HG03520 (cell line): ENCODE measurements at regions not wholly inside any gene's neighbourhood (a gene's known extent, or its start where the extent isn't known, plus 50 kb on each side); places are given as distances from the start of the nearest gene placed in this dataset.

ENCODE experiments used
- ATAC-seq: cut with Tn5 transposase; IDR thresholded peaks from one replicate; pipeline ENCODE4 v1.9.1; 2021; ENCODE audit warnings: mild to moderate bottlenecking, moderate library complexity; ENCODE audit not compliant: unreplicated experiment

DNA sequence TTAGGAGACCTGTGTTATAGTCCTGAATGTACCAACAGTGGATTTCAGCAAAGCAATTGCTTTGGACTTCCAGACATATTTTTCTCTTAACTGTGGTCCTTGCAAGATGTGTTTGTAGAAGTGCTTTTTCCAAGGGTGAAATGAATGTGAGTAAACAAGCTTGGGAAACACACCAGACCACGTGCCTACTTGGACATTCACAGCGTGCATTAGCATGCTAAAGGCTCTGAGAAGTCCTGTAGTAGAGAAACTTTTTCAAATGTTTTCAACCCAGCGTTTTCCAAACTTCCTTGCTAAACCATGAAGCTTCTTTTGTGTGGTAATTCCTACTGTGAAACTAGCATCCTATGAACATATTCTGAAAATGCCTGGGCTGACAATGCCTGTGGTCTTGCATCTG, 91.2 kb upstream of the DBX1 start:
- ATAC-seq, result no peak

DNA sequence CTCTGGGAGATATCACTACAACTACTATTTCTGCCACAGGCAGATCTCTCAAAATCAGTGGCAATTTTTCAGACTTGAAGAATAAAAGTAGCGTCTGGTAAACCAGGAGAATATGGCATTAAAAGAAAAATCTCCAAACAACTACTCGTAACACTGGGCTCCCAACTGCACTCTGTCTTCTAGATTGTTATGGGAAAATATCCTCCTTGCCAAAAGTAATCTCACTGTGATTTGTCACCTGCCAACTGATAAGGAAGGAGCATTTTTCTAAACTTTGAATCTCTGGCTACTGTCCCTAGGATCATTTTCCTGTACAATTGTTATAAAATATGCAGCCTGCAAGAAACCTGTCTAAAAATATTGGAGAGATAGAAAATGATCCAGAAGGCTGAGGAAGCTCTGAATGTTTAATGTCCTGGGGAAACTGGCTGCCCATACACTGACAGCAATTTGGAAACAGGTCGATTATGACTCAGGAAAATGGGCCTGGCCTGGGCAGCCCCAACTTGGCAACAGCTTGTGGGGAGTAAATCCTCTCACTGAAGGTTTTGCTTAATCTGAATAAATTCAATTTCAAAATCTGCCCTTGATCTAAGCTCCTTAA, 90.5 kb upstream of the DBX1 start:
- ATAC-seq, result no peak

DNA sequence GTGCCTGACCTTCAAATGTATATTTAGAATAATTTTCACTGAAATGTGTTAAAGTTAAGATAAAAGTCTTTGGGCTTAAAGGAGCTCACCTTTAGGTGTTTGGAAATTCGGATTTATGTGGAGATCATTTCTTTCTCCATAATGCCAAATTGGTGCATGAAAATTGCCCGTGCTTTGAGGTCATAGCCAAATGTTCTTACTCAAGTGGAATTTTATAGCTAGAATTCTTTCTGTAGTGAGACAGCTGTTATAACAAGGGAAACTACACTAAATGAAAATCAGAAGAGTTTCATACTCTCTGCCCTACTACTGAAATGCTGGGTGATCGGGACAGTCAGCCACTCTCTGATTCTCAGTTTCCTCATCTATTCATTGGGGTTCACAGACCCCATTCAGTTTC, 89.5 kb upstream of the DBX1 start:
- ATAC-seq, result no peak

DNA sequence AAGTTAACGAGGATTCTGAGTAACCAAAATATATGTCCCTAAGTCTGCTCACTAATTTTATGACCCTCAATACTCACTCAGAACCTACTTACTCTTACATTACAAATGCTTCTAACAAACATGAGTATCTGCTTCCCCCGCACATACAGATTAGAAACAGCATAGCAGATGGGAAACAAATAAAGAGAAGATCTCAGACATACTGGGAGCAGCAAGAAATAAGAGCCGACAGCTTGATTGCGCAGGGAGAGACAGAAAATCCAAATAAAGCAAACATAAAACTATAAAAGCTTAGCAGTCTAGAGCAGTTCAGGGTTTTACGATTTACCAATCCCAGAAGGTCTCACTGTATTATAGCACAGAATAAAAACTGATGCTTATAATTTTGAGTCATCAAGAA, 89.1 kb upstream of the DBX1 start:
- ATAC-seq, result no peak

DNA sequence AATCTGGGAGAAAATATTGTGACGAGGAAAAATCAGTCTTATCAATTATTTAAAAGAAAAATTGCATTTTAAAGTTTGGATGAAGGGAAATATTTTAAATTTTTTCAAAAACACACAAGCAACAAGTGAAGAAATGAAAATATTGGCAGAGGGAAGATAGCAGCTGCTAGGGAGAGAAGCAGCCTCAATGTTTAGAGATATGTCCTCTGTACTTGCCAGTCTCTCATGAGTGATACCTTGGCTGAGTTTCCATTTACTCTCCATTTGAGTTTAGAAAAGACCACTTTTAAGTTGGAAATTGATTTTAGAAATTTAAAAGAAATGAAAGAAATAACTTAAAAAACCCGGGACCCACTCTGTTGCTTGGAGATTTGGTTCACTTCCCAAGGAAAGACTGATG, 88.6 kb upstream of the DBX1 start:
- ATAC-seq, result no peak

DNA sequence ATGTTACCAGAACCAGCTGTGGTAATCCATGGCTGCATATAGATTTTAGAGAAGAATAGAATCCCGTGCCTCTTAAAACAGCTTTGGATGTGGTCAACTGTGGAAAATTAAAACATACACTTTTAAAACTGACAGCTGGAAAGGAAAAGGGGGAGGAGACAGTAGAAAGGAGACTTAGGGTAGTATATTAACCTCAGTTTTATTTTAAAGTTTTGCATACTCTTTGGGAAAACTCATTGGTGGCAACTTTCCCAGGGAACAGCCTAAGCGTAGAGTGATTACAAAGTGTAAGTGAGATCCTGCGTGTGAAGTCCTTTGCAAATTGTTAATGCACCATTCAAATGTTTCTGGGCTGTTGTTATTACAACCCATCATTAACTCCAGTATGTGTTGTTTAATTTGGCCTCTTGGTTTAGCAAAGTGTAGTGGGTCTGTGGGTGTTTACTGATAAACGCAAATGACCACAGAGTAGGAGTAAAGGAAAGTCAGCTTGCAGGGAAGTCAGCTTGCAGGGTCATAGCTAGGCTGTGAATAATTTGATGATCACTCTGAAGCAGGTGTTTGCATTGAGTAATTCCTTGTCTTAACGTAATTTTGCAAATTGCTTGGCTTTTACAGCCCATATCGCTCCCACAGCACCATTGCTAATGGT, 88.0 kb upstream of the DBX1 start:
- ATAC-seq, result no peak

DNA sequence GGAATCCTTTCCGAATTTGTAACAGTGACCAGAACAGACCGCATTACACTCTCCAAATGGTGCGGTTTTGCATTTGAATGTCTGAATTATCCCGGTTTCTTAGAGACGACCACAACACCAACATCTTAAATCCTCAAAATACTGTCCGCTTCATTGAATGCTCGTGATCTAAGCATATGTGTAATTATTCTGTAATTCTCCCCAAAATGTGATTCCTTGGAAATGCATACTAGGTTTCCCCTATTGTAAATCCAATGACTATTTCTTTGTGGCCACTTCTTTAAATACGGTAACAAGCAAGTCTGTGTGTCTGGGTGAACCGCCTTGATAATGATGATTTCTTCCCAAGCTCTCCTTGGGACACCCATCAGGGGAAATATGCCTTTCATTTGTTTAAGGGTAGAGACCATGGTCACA, 87.3 kb upstream of the DBX1 start:
- ATAC-seq, result no peak

DNA sequence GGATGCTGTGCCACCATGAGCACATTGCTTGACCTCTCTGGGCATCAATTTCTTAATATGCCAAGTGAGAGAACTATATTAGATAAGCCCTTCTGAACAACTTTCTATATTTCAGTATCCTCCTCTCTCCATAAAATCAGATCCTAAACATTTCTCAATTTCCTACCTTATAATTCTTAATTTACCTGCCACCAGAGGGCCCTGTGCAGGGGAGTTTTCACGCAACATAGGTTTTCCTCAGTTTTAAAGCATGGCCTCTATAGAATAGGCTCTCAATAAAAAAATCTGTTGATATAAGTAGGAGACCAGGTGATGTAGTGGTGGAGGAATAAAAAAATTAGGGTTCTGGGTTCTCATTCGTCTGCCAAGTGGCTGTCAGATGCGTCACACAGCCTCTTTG, 83.7 kb upstream of the DBX1 start:
- ATAC-seq, result no peak

DNA sequence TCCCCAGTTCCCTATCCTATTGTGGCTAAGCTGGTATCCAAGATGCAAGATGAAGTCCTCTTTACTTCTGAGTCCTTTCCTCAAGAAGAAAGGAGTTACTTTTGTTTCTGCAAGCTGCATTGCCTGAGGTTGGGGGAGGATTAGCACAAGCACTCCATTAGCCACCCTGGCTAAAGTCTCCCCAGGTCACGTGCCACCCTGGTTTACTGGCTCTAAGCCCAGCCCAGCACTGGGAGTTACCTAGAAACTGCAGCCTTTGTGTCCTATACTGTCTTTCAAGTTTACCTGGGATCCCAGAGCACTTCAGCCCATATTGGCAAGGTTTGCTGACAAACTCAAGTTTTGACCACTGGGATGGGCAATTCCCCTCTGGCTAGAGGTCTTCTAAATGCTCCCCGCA, 78.4 kb upstream of the DBX1 start:
- ATAC-seq, result no peak

DNA sequence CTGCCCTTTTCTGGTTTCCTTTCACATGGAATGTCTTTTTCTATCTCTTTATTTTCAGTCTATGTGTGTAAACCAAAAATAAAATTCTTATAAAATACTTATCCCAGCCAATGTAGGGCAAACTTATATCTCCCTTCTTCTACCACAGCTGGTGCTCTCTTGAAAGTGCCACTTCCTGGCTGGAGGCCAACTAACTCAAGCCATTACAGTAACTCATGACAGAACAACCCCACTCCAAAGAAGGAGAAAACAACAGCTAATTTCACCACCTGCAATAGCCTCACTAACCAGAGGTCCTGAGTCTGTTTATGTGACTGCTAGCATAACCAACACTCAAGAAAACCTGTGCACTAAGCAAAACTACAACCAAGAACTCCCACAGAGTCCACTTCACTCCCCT, 74.9 kb upstream of the DBX1 start:
- no peak for ATAC-seq

DNA sequence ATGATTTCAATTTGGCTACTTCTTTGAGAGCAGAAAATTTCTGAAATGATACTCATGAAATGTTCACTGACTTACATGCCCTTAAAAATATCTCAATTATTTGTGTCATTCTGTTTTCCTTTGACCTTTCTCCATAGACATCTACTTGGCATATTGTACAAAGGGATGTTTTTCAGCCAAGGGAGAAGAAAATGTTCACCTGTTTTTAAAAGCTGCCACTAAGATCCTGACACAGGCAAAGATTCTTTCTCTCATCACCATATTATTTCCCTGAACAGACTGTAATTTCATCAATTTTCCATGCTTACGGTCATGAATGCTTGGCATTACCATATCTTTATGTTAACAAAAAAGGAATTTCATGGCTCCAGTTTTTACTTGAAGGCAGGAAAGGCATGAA, 67.4 kb upstream of the DBX1 start:
- ATAC-seq, result no peak

DNA sequence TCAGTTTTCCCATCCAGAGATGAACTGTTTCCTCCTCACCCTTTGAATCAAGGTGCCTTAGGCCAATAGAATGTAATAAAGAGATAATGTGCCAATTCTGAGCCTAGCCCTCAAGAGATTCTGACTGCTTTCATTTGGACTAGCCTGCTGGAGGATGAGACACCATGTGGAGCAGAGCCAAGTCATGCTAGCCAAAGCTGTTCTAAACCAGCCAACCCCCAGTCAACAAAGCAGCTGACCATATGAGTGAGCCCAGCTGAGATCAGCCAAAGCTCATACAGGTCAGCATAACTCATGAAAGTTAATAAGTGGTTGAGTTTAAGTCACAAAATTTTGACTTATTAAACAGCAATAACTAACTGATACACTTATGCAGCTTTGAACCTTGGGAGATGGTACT, 66.7 kb upstream of the DBX1 start:
- ATAC-seq, result no peak

DNA sequence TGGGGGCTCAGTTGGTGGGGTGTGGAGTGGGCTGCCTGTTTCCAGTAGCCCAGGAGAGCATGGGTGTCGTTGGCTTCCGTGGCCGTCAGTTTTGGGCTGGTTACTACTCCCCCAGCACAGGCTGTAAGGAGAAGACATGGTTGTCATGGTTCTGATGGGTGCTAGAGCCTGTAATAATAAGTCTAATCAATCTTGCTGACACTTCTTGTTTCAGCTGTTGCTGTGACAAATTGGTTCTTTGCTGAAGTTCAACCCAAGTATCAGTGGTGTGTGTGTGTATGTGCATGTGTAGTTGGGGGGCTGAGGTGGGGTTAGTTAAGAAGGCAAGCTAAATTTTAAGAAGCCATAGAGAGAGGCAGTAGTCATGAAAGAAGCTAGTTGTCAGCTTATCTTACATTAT, 61.3 kb upstream of the DBX1 start:
- ATAC-seq, result no peak

DNA sequence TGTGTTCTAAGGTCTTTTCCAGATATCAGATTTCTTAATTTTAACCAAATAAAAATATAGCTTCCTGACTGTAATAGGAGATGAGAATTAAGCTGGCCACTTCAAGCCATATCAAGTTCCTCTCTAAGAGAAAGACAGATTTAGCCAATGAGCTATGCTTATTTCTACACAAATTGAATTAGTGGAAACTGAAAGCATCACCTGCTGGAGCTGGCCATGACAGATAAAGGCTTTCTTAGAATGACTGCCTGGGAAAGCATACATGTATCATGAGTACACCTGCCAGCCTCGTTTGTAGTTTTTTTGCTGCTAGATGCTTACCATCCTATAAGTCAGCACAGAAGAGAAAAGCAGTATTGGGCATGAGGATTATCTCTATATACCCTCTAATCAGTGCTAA, 53.5 kb upstream of the DBX1 start:
- no peak for ATAC-seq

DNA sequence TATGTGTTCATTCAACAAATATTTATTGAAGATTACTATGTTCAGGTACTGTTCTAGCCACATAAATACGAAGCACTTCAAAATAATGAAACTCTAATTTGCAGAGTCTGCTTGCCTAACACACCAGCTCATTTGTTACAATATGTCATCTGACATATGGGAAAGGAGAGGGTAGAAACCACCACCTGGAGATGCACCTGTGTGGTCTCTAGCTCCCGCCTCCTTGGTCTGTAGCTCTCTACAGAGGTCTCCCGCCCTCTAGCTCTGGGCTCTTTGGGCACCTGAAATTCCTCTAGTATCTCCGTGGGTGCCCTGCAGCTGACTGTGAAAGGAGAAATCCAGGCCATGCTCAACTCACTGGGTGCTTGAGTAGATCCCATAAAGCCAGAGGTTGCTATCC, 51.4 kb upstream of the DBX1 start:
- no peak for ATAC-seq
